GM18868 (cell line): ENCODE measurements at regions not wholly inside any gene's neighbourhood (a gene's known extent, or its start where the extent isn't known, plus 50 kb on each side); places are given as distances from the start of the nearest gene placed in this dataset.
"Not testable (repeated sequence)": the region's sequence is repeated elsewhere in the genome, so short reads cannot be mapped to it uniquely, and the experiment has no call there.

ENCODE experiments used
- ATAC-seq: cut with Tn5 transposase; IDR thresholded peaks from one replicate; pipeline ENCODE4 v1.9.1; 2021; ENCODE audit warnings: mild to moderate bottlenecking, moderate library complexity; ENCODE audit not compliant: unreplicated experiment

DNA sequence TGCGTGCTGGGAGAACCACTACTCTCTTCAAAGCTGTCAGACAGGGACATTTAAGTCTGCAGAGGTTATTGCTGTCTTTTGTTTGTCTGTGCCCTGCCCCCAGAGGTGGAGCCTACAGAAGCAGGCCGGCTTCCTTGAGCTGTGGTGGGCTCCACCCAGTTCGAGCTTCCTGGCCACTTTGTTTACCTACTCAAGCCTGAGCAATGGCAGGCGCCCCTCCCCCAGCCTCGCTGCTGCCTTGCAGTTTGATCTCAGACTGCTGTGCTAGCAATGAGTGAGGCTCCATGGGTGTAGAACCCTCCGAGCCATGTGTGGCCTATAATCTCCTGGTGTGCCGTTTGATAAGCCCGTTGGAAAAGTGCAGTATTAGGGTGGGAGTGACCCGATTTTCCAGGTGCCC, 542.5 kb upstream of the KLF4 start:
- ATAC-seq, result not testable (repeated sequence)

- ATAC-seq, result not testable (repeated sequence)
Measured at GRCh38 chr9:108031221-108031620, 541.7 kb upstream of the KLF4 start.

GRCh38 chr9:108026718-108027117, 537.1 kb upstream of the KLF4 start:
- not testable (repeated sequence) for ATAC-seq

GRCh38 chr9:108024604-108025003, 535.0 kb upstream of the KLF4 start:
- no peak for ATAC-seq

GRCh38 chr9:108022246-108022935, 532.8 kb upstream of the KLF4 start:
- ATAC-seq, result no peak

DNA sequence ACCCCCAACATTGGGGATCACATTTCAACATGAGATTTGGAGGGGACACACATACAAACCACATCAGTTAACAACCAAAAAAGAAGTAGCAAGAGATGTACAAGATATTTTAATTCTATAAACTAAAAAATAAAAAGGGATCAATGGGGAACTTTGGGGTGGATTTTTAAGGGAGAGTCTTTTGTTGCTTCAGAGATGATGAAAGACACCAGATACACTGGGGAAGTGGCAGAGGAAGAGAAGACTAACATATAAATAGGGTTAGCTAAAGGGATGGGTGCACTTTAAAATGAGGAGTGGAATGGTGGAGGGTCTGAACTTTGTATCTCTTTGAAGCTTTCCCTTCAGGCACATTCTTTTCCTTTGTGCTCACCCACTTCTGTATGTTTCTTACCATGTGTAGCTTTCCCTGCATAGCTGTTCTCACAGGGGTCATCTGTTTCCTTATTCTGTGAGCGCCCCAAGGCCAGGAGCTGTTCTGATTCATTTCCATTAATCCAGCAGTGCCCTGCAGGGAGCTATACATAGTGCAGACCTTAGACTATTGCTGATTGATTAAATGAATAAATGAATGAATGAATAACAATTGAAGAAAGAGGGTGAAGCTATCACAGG, 531.6 kb upstream of the KLF4 start:
- no peak for ATAC-seq

DNA sequence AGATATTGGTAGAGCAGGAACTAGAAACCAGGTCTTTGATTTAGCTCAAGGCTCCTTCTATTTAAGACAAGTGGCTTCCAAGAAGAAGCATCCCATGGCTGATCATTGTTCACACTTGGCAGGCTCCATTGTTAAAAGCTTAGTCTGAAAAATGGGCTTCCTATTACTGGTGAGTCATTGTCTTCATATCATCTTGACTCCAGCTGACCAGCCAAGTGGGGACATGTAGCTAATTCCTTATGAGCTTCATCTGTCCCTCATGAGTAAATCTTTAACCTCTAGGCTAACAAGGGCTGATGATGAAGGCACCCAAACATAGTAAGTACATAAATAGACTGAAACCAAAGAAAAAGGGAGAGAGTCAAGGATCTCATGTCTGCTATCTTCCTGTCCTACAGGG, 530.3 kb upstream of the KLF4 start:
- no peak for ATAC-seq

DNA sequence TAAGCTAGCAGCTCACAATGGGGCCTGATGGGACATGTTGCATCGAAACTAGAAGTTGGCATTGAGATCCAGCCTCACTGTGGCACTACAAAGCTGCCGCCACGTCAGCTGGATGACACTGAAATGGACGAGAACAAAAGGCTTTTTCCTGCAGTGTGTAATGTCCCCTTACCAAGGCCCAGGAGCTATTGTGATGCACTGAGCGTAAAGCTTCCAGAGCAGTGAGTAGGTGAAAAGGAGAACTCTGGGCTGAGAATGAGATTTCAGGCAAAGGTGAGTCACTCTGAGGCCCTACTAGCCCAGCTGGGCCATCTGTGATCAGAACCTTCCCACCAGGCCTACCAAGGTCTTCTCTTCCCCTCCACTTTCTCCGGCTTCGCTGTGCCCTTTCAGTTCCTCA, 528.1 kb upstream of the KLF4 start:
- no peak for ATAC-seq

GRCh38 chr9:108016446-108016845, 526.9 kb upstream of the KLF4 start:
- no peak for ATAC-seq

DNA sequence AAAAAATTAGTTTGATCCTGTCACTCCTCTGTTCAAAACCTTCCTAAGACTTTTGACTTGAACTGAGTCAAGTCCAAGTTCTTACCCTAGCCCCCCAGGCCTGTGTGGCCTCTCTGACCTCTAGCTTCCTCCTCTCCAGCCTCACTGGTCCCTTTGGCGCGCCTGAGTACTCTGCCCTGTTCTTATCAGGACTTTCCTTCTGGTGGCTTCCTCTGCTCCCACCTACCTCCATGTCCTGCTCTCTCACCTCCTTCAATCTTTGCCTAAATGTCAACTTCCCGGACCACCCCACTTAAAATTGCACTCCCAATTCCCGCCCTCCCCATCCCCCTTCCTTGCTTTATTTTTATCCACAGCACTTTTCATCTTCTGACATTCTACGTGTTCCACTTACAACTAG, 526.1 kb upstream of the KLF4 start:
- ATAC-seq, result no peak

DNA sequence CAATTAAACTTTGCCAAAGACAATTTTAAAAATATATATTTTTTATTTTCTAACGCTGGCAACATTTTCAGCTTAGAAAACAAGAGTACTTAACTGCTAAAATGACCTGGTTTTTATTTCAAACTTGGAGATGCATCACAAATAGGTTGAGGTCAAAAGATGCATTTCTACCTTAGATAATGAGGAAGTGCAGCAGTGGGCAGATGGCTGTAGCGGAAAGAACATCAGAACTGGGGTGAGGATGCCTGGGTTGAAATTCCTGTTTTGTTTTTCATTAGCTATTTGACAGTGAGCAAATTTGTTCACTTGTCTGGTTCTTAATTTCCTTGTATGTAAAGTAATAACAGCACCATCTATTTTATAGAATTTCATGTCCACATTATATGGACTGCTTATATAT, 524.8 kb upstream of the KLF4 start:
- ATAC-seq, result no peak

- ATAC-seq, result no peak
Measured at GRCh38 chr9:108012886-108013665, 523.5 kb upstream of the KLF4 start.

- ATAC-seq, result no peak
Measured at GRCh38 chr9:108012405-108012804, 522.8 kb upstream of the KLF4 start.

DNA sequence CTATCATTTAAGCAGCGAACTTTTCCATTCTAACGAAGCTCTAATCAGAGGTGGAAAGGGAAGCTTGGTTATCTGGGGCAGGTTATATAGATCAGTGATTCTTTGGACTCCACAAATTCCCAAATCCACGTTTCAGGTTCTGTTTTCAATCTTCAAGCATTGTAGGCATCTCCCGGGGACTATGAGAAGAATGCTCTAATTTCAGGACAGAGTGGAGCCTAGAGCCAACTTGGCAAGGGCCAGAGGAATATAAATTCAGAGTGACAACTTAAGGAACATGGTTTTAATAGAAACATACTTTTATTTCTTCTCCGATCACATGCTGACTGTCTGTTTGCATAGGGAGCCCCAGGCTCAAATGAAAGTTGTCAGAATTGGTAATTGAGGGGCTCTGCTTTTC, 514.0 kb upstream of the KLF4 start:
- ATAC-seq, result no peak

DNA sequence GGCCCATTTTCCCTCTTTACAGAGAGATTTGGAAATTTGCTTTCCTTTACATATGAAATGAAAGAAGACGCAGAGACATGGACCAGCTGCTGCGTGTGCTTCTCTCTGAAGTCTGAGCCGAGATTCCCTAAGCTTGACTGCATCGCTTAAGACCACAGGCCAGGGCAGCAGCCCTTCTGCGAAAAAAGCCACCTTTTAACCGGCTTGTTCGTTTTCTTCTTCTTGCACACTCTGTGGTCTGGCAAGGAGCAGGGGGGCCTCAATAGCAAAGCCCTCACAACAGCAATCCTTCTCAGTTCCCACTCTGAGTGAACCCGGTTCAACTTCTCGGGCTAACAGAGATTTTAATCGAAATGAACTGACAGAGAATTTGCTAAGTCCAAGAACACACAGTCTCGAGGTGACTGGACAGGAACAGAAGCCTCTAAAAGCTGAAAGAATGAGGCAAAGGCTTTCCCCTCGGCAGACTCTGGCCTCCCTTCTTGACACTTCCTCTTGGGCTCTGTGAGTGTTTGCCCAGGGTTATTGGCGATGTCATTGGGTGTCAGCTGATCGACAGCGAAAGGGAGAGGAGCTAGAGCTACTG, 512.9 kb upstream of the KLF4 start:
- ATAC-seq, result no peak

GRCh38 chr9:108001237-108001636, 511.7 kb upstream of the KLF4 start:
- no peak for ATAC-seq

GRCh38 chr9:107999890-108000289, 510.3 kb upstream of the KLF4 start:
- ATAC-seq, result no peak

DNA sequence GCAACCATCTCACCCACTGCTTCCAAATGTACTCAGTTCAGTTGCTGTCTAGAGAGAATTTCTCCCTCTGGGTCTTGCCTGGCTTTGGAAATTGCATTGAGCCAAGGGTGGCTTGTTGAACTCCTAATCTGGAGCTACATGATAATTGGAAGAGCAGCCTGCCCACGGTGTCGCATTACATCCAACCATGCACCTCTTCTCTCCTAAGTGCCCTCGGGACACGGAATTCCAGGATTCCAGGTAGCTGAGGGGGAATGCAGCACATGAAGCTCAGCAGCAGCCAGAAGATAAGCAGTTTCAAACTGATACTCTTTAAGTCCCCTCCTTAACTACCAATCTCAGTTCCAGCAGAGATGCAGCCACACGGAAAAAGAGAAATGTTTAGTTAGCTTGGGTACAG, 509.4 kb upstream of the KLF4 start:
- no peak for ATAC-seq

GRCh38 chr9:107994648-107995047, 505.1 kb upstream of the KLF4 start:
- no peak for ATAC-seq

DNA sequence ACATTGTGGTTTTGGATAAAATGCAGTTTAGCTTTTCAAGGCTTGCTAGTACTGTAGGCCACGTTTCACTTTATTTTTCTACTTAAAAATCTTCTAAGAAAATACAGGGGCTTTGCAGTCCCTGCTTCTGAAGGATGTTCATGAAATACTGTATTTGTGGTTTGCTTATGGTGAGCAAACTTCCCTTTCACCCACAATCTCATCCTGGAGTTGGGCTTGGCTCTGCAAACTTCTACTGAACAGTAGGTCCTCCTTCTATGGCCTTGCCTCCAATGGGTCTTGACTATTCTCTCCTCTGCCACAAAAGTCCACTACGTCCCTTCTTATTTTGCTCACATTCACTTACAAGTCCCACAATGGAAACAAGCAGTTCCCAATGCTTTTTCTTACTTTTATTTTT, 502.7 kb upstream of the KLF4 start:
- ATAC-seq, result no peak

- no peak for ATAC-seq
Measured at GRCh38 chr9:107991581-107991980, 502.0 kb upstream of the KLF4 start.

- no peak for ATAC-seq
Measured at GRCh38 chr9:107989544-107989943, 500.0 kb upstream of the KLF4 start.
